ENCODE measurements at regions not wholly inside any gene's neighbourhood (a gene's known extent, or its start where the extent isn't known, plus 50 kb on each side); places are given as distances from the start of the nearest gene placed in this dataset.

DNA sequence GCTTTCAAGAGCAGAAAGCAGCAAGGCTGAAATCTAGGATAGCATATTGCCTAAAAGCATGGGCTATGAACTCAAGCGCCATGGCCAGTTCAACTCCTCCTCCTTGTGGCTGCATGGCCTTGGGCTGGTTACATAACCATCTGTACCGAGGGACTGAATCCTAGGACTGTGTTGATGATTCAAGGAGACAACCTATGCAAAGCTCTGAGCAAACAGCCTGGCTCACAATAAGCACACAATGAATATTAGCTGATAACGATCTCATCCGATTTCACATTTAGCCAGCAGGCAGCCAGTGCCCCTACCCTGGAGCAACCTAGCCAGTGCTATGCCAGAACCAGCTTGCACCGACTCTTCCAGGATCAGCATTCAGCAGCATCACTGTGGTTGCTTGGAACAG lies 698.4 kb downstream of the TBC1D22A start:
- TF ChIP-seq POLR2A (IDR thresholded peaks at IDR 0.05) = no peak
- TF ChIP-seq, protein P1, sequence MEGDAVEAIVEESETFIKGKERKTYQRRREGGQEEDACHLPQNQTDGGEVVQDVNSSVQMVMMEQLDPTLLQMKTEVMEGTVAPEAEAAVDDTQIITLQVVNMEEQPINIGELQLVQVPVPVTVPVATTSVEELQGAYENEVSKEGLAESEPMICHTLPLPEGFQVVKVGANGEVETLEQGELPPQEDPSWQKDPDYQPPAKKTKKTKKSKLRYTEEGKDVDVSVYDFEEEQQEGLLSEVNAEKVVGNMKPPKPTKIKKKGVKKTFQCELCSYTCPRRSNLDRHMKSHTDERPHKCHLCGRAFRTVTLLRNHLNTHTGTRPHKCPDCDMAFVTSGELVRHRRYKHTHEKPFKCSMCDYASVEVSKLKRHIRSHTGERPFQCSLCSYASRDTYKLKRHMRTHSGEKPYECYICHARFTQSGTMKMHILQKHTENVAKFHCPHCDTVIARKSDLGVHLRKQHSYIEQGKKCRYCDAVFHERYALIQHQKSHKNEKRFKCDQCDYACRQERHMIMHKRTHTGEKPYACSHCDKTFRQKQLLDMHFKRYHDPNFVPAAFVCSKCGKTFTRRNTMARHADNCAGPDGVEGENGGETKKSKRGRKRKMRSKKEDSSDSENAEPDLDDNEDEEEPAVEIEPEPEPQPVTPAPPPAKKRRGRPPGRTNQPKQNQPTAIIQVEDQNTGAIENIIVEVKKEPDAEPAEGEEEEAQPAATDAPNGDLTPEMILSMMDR (IDR thresholded peaks at IDR 0.05) = no peak
